Cardiac muscle cell (in vitro differentiated cells and primary cell): ENCODE measurements at regions not wholly inside any gene's neighbourhood (a gene's known extent, or its start where the extent isn't known, plus 50 kb on each side); places are given as distances from the start of the nearest gene placed in this dataset.

Source experiments
- DNase-seq, 2 donors: peaks; one replicate each; pipeline versions ENCODE4 v3.0.0 to v3.0.0-alpha.2; 2010 to 2017; ENCODE audit warnings: low read depth in 1 of 2, low spot score in 1 of 2
- H3K27ac ChIP-seq: fragments of 200-600 bp; sonication (generic); 2 replicates; pipeline ENCODE4 v1.5.1; 2016
- H3K27me3 ChIP-seq: fragments of 200-600 bp; sonication (generic); 2 replicates; pipeline ENCODE4 v1.6.0; 2016; ENCODE audit warnings: control low read depth
- H3K36me3 ChIP-seq: fragments of 200-600 bp; sonication (generic); 2 replicates; pipeline ENCODE4 v1.5.1; 2016; ENCODE audit warnings: control low read depth
- H3K4me1 ChIP-seq: fragments of 200-600 bp; sonication (generic); 2 replicates; pipeline ENCODE4 v1.8.1; 2017; ENCODE audit warnings: low read depth, mild to moderate bottlenecking, mixed run types
- H3K4me3 ChIP-seq: fragments of 200-600 bp; sonication (generic); 2 replicates; pipeline ENCODE4 v1.5.1; 2016; ENCODE audit warnings: mild to moderate bottlenecking
- H3K9me3 ChIP-seq: fragments of 200-600 bp; sonication (generic); 2 replicates; pipeline ENCODE4 v1.5.1; 2017; ENCODE audit warnings: low read depth, mild to moderate bottlenecking, control low read depth
- CTCF ChIP-seq: IDR thresholded peaks from 2 replicates; pipeline ENCODE4 v1.5.1; 2012; ENCODE audit warnings: low read depth, mild to moderate bottlenecking, low read length

DNA sequence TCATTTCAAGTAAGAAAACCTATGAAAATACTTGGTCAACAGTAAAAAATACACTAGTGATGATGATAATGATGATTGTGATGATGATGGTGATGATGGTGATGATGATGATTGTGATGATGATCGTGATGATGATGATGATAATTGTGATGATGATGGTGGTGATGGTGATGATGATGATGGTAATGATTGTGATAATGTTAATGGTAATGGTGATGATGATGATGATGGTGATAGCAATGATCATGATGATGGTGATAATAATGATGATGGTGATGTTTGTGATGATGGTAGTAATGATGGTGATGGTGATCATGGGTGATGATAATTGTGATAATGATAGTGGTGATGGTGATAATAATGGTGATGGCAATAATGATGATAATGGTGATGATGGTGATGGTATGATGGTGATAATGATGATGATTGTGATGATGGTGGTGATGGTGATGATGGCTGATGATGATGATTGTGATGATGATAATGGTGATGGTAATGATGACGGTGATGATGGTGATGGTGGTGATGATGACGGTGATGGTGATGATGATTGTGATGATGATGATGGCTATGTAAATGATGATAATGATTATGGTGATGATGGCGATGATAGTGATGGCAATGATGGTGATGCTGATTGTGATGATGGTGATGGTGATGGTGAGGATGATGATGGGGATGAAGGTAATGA lies 62.1 kb downstream of the VCX3A start:
- H3K27ac ChIP-seq: no peak overlapping the region
- no peaks in the 10 kb centered on the region for H3K9me3 ChIP-seq
- H3K4me1 ChIP-seq: no peaks in the 10 kb centered on the region
- no peaks in the 10 kb centered on the region for H3K36me3 ChIP-seq
- no peak overlapping the region for H3K4me3 ChIP-seq
- no peak for TF ChIP-seq CTCF
- no peaks in the 10 kb centered on the region for H3K27me3 ChIP-seq
- no peak for DNase-seq

GRCh38 chrX:6468706-6469105 lies 66.2 kb downstream of the VCX3A start:
- H3K9me3 ChIP-seq: no peaks in the 10 kb centered on the region
- no peak for DNase-seq
- TF ChIP-seq CTCF: no peak
- H3K36me3 ChIP-seq: no peaks in the 10 kb centered on the region
- H3K27me3 ChIP-seq: no peaks in the 10 kb centered on the region
- no peak overlapping the region for H3K4me3 ChIP-seq
- no peak overlapping the region for H3K27ac ChIP-seq
- H3K4me1 ChIP-seq: no peaks in the 10 kb centered on the region

GRCh38 chrX:6465756-6466155 lies 69.2 kb downstream of the VCX3A start:
- DNase-seq: no peak
- no peak for TF ChIP-seq CTCF
- Histone ChIP-seq H3K4me1 (no peaks in the 10 kb centered on the region), H3K36me3 (no peaks in the 10 kb centered on the region), H3K27ac (no peak overlapping the region), H3K4me3 (no peak overlapping the region), H3K9me3 (no peaks in the 10 kb centered on the region), H3K27me3 (no peaks in the 10 kb centered on the region)

DNA sequence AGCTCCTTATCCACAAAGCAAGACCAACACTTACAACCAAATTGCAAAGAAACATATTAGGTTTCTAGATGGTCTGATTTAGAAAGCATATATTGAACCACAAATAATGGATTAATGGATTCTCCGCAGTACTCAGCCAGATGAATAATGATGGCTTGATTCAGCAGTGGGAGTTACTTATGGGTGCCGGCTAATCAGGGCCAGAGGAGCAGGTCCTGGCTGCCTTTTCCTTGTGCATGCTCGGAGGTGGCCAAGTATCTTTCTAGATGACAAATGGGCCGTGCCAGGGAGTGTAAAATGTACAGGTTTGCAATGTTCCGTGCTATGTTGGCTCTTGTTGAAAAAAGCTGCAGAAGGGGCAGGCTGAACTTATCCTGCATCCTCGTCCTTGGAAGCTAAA lies 70.2 kb downstream of the VCX3A start:
- no peaks in the 10 kb centered on the region for H3K27me3 ChIP-seq
- H3K36me3 ChIP-seq: no peaks in the 10 kb centered on the region
- H3K4me3 ChIP-seq: no peak overlapping the region
- no peak for TF ChIP-seq CTCF
- no peak overlapping the region for H3K27ac ChIP-seq
- no peaks in the 10 kb centered on the region for H3K9me3 ChIP-seq
- DNase-seq: no peak
- H3K4me1 ChIP-seq: no peaks in the 10 kb centered on the region

DNA sequence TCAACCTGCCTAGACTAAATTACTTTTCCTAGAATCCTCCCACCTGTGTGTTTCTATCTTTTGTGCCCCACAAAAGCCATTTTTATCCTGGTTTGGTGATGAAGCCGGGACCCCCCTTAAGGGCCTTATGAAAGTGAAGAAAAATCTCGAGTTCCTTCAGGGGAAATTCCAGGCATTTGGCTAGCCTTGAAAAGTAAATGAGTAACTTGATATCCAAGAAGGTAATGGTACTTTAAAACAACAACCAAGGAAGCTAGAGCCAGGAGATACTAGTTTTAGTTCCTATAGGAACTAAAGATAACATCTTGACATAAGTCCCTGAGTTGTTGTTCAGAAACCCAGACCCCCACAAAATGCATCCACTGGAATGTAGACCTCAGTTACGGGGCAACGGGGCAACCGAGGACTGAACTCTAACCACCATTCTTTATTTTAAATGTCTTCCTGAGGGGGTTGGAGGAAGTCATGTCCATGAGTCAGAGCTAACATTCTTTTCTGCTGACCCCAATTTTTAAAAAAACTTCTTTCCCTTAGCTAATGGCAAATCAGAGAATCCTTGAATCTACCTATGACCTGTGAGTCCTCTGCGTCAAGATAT lies 73.9 kb downstream of the VCX3A start:
- Histone ChIP-seq H3K36me3 (no peaks in the 10 kb centered on the region), H3K27ac (no peak overlapping the region), H3K27me3 (no peaks in the 10 kb centered on the region), H3K4me1 (no peaks in the 10 kb centered on the region), H3K9me3 (no peaks in the 10 kb centered on the region), H3K4me3 (no peak overlapping the region)
- DNase-seq: no peak
- TF ChIP-seq CTCF: no peak
